Ascending aorta (tissue), 2 donors: ENCODE measurements at regions not wholly inside any gene's neighbourhood (a gene's known extent, or its start where the extent isn't known, plus 50 kb on each side); places are given as distances from the start of the nearest gene placed in this dataset.

ENCODE experiments used
- DNase-seq, 2 donors: peaks; one replicate each; pipeline ENCODE4 v3.0.0-alpha.2; 2019; ENCODE audit warnings: low spot score in 2 of 2
- H3K27ac ChIP-seq, 2 donors: fragments of 200-600 bp; sonication (generic); one replicate each; pipeline ENCODE4 v1.5.1; 2016 to 2017; ENCODE audit warnings: mild to moderate bottlenecking in 1 of 2
- H3K27me3 ChIP-seq: fragments of 200-600 bp; sonication (generic); one replicate; pipeline ENCODE4 v1.5.1; 2017
- H3K36me3 ChIP-seq, 2 donors: fragments of 200-600 bp; sonication (generic); one replicate each; pipeline ENCODE4 v1.5.1; 2016
- H3K4me1 ChIP-seq, 2 donors: fragments of 200-600 bp; sonication (generic); one replicate each; pipeline ENCODE4 v1.5.1; 2016 to 2017; ENCODE audit warnings: mild to moderate bottlenecking in 1 of 2
- H3K4me3 ChIP-seq, 2 donors: fragments of 200-600 bp; sonication (generic); one replicate each; pipeline ENCODE4 v1.5.1; 2016 to 2017; ENCODE audit warnings: mild to moderate bottlenecking in 1 of 2
- H3K9me3 ChIP-seq, 2 donors: fragments of 200-600 bp; sonication (generic); one replicate each; pipeline ENCODE4 v1.5.1; 2016
- intact Hi-C: fragments of 100-400 bp; cut with DNase I; formaldehyde crosslinking; loops from one replicate; pipeline ENCODE4 v1.15.1; 2023
- TF ChIP-seq, protein P1 (sequence below), 3 experiments: fragments of 200-600 bp in 2 of 3; fragments of 450-650 bp in 1 of 3; sonication (generic) in 2 of 3; IDR thresholded peaks; one replicate each; pipeline ENCODE4 v1.5.1; 2016 to 2019; ENCODE audit warnings: antibody characterized with exemption in 3 of 3, mild to moderate bottlenecking in 1 of 3, moderate library complexity in 1 of 3

DNA sequence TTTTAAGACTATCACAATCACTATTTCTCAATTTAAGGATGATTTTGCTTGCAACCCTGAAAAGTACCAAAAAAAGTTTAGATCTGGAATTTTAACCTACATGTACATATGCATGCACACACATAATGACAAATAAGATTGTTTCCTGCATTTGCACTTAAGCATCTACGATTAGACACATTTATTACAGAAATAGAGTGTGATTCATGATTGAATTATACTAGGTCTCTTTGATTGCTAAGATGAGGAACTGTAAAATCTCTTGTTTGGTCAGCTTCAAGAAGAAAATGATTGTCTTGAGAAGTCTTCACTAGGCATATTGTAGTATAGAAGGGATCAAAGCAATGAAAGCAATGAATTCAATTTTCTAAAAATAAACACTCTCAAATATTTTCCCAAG is 185.9 kb upstream of the AGR3 start:
- no peak overlapping the region for H3K27ac ChIP-seq
- no peaks in the 10 kb centered on the region for H3K4me1 ChIP-seq
- DNase-seq: no peak
- no peaks in the 10 kb centered on the region for H3K9me3 ChIP-seq
- TF ChIP-seq, protein P1, sequence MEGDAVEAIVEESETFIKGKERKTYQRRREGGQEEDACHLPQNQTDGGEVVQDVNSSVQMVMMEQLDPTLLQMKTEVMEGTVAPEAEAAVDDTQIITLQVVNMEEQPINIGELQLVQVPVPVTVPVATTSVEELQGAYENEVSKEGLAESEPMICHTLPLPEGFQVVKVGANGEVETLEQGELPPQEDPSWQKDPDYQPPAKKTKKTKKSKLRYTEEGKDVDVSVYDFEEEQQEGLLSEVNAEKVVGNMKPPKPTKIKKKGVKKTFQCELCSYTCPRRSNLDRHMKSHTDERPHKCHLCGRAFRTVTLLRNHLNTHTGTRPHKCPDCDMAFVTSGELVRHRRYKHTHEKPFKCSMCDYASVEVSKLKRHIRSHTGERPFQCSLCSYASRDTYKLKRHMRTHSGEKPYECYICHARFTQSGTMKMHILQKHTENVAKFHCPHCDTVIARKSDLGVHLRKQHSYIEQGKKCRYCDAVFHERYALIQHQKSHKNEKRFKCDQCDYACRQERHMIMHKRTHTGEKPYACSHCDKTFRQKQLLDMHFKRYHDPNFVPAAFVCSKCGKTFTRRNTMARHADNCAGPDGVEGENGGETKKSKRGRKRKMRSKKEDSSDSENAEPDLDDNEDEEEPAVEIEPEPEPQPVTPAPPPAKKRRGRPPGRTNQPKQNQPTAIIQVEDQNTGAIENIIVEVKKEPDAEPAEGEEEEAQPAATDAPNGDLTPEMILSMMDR (IDR thresholded peaks at IDR 0.05): no peak
- intact Hi-C loops: no loop called here
- H3K4me3 ChIP-seq: no peak overlapping the region
- no peaks in the 10 kb centered on the region for H3K36me3 ChIP-seq
- no peaks in the 10 kb centered on the region for H3K27me3 ChIP-seq

DNA sequence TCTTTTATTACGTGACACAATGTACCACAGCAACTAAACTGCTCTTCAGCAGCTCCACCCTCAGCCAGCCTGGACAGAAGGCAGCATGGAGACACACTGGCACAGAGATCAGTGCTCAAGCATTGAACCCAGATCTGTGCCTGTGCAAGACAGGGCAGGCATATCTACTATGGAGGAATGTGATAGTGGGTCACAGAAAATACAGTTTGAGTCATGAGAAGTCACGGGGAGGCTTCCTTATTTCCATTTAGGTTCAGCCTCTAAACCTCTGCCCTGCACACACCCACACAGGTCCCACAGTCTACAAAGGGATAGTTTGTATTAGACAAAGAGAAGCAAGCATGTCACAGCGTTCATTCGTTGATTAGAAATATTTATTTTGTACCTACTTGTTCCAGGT is 187.4 kb upstream of the AGR3 start:
- Histone ChIP-seq H3K27ac (no peak overlapping the region), H3K4me1 (no peaks in the 10 kb centered on the region), H3K4me3 (no peak overlapping the region), H3K27me3 (no peaks in the 10 kb centered on the region), H3K9me3 (no peaks in the 10 kb centered on the region), H3K36me3 (no peaks in the 10 kb centered on the region)
- TF ChIP-seq, protein P1 (IDR thresholded peaks at IDR 0.05): no peak
- intact Hi-C loops: no loop called here
- DNase-seq: no peak

DNA sequence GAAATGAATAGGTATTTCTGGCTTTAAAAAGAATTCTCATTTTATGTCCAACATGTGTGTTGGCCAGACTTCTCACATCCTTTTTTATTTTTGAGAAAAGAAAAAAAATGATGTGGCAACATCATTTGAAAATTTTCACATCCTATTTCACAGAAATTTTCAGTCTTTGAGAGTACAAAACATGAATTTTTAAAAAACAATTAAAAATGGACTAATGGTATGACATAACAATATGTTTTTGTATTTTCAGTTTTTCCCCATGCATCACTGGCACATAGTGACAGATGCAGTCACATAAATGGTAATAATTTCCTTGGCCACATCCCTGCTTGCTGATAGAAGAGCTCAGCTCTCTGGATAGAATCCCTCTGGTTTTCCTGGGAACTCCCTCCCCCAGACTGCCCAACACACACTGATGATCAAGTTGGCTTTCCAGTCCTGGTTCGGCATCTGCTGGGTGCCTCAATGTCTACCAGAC is 188.5 kb upstream of the AGR3 start:
- intact Hi-C loops: no loop called here
- Histone ChIP-seq H3K36me3 (no peaks in the 10 kb centered on the region), H3K4me3 (no peak overlapping the region), H3K27ac (no peak overlapping the region), H3K9me3 (no peaks in the 10 kb centered on the region), H3K4me1 (no peaks in the 10 kb centered on the region), H3K27me3 (no peaks in the 10 kb centered on the region)
- TF ChIP-seq, protein P1 (IDR thresholded peaks at IDR 0.05): no peak
- DNase-seq: no peak

DNA sequence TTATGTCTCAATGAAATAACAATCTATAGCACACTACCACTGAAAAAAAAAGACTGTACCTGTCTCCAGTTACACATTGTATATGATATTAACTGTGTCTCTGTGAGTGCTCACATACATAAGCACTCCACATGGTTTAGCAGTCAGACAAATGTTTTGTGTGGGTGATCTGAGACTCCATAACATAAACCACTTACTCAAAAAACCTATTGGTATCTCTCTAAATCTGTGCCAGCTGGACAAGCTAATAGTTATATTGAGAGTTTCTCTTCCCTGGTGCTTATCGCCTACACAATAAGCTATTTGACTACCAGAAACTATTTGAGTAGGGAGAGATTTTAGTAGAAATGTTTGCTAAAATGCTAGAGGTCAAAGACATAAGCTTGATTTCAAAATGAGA is 190.1 kb upstream of the AGR3 start:
- Histone ChIP-seq H3K4me3 (no peak overlapping the region), H3K9me3 (no peaks in the 10 kb centered on the region), H3K27me3 (no peaks in the 10 kb centered on the region), H3K4me1 (no peaks in the 10 kb centered on the region), H3K27ac (no peak overlapping the region), H3K36me3 (no peaks in the 10 kb centered on the region)
- DNase-seq: no peak
- TF ChIP-seq, protein P1 (IDR thresholded peaks at IDR 0.05): no peak
- intact Hi-C loops: no loop called here

DNA sequence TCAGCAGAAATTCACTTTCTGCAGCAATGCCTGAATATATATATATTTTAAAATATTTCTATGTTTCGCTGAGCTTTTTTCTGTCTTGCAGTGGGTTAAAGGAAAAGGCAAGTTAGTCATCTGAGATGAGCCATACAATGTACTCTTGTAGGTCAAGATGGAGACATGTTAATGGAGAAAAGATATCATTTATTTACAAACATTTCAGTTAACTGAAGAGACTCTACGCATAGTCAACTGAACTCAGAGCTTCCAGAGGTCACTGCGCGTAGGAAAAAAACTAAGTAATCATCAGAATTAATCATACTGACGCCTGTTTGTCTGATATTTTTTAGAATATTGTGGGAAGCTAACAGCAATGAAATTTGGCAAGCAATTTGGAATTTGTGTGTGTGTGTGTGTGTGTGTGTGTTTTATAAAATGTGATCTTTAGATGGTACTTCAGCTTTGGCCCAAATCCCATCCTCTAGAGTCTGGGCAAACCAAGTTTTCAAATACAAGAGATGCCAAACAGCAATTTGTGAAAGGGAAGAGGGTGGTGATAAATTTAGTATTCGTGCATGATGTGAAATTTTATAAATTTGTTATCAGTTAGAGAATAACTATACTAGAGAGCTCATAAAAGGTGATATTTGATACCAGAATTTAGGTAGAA is 193.9 kb upstream of the AGR3 start:
- H3K9me3 ChIP-seq: no peaks in the 10 kb centered on the region
- intact Hi-C loops: no loop called here
- H3K27ac ChIP-seq: no peak overlapping the region
- no peaks in the 10 kb centered on the region for H3K4me1 ChIP-seq
- TF ChIP-seq, protein P1 (IDR thresholded peaks at IDR 0.05): no peak
- no peak for DNase-seq
- no peaks in the 10 kb centered on the region for H3K27me3 ChIP-seq
- H3K36me3 ChIP-seq: no peaks in the 10 kb centered on the region
- no peak overlapping the region for H3K4me3 ChIP-seq

DNA sequence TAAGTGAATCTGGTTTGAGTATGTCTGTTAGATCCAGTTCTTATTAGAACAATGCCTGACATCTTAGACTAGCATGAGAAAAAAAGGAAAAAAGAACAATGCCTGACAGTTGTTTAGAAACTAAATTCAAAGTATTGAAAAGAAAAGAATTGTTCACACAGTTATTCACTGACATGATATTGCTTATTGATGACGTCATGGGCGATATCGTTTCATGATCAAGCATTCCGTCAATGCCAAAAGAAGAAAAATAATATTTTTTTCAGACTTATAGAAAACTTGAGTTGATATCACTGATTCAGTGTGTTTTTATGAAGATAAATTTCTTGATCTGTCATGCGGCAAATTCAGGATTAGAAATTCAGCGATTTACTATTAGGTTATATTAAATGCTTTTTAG is 196.5 kb upstream of the AGR3 start:
- TF ChIP-seq, protein P1 (IDR thresholded peaks at IDR 0.05): no peak
- no peaks in the 10 kb centered on the region for H3K4me1 ChIP-seq
- H3K27ac ChIP-seq: no peak overlapping the region
- H3K27me3 ChIP-seq: no peaks in the 10 kb centered on the region
- DNase-seq: no peak
- no peaks in the 10 kb centered on the region for H3K9me3 ChIP-seq
- intact Hi-C loops: no loop called here
- no peaks in the 10 kb centered on the region for H3K36me3 ChIP-seq
- no peak overlapping the region for H3K4me3 ChIP-seq
